ENCODE measurements at regions not wholly inside any gene's neighbourhood (a gene's known extent, or its start where the extent isn't known, plus 50 kb on each side); places are given as distances from the start of the nearest gene placed in this dataset.

- Histone ChIP-seq H3K36me3 (ENCODE audit: control insufficient read depth in 2 of 2, extremely low read depth in 1 of 2, insufficient read depth in 2 of 2, low read length in 2 of 2) (no peaks in the 10 kb centered on the region), H3K4me2 (ENCODE audit: control insufficient read depth, extremely low read depth, insufficient read depth, low read depth, low read length) (no peak overlapping the region), H3K4me1 (ENCODE audit: control insufficient read depth, extremely low read depth, insufficient read depth, low read length) (no peaks in the 10 kb centered on the region), H3K4me3 (ENCODE audit: control insufficient read depth in 2 of 3, extremely low read depth in 1 of 3, insufficient read depth in 2 of 3, low read depth in 1 of 3, low read length in 3 of 3) (no peak overlapping the region), H3K27me3 (ENCODE audit: control insufficient read depth, extremely low read depth, insufficient read depth, low read length) (no peaks in the 10 kb centered on the region), H3K9me1 (ENCODE audit: control insufficient read depth, extremely low read depth, insufficient read depth, low read length) (no peaks in the 10 kb centered on the region), H3K79me2 (ENCODE audit: control insufficient read depth, insufficient read depth, low read length) (no peaks in the 10 kb centered on the region), H2AFZ (ENCODE audit: control insufficient read depth, low read length) (no peak overlapping the region), H3K9me3 (ENCODE audit: control insufficient read depth, low read depth, low read length) (no peaks in the 10 kb centered on the region), H3K27ac (ENCODE audit: control insufficient read depth, insufficient read depth, low read length) (no peak overlapping the region), H3K9ac (ENCODE audit: control insufficient read depth, extremely low read depth, insufficient read depth, low read length) (no peak overlapping the region), H4K20me1 (ENCODE audit: control insufficient read depth, extremely low read depth, insufficient read depth, low read length) (no peaks in the 10 kb centered on the region)
- FAIRE-seq (no peak), DNase-seq (ENCODE audit: low read depth, low spot score) (no peak)
- dilution Hi-C loops (cut with MboI; ENCODE audit: extremely low pct_ligation_motif_present, low sequenced_read_pairs) = no loop called here
- no peak for TF ChIP-seq EZH2 (IDR thresholded peaks at IDR 0.05; ENCODE audit: low read length)
- TF ChIP-seq CTCF (optimal IDR thresholded peaks at IDR 0.05 in 1 of 3, IDR thresholded peaks at IDR 0.05 in 1 of 3, conservative IDR thresholded peaks at IDR 0.05 in 1 of 3; ENCODE audit: extremely low read depth in 1 of 3, insufficient read depth in 2 of 3, low read length in 3 of 3) = no peak
Observed at GRCh38 chr1:96011606-96012005, 710.0 kb upstream of the PTBP2 start.

DNA sequence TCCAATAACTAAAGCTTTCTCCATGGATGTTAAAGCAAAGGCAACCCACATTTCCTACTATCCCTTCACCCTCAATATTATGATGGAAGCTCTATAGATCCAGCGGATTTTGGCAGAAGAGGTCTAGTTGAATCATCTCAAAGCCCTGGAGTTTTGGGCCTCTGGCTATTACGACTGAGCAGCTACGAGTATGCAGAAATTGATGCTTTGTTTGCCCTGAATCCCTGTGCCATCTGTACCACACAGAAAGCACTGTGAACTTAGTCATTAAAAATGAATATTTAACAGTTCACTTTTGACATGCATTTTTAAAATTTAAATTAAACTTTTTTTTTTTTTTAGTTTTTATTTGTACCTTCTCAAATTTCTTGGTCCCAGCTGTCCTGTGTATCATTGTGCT lies 705.4 kb upstream of the PTBP2 start:
- H3K9me3 ChIP-seq (ENCODE audit: control insufficient read depth, low read depth, low read length) = no peaks in the 10 kb centered on the region
- H3K9me1 ChIP-seq (ENCODE audit: control insufficient read depth, extremely low read depth, insufficient read depth, low read length) = no peaks in the 10 kb centered on the region
- DNase-seq (ENCODE audit: low read depth, low spot score) (no peak), FAIRE-seq (no peak)
- dilution Hi-C loops (cut with MboI; ENCODE audit: extremely low pct_ligation_motif_present, low sequenced_read_pairs) = no loop called here
- H4K20me1 ChIP-seq (ENCODE audit: control insufficient read depth, extremely low read depth, insufficient read depth, low read length) = no peaks in the 10 kb centered on the region
- no peak overlapping the region for H3K27ac ChIP-seq (ENCODE audit: control insufficient read depth, insufficient read depth, low read length)
- TF ChIP-seq CTCF (optimal IDR thresholded peaks at IDR 0.05 in 1 of 3, IDR thresholded peaks at IDR 0.05 in 1 of 3, conservative IDR thresholded peaks at IDR 0.05 in 1 of 3; ENCODE audit: extremely low read depth in 1 of 3, insufficient read depth in 2 of 3, low read length in 3 of 3) = no peak
- TF ChIP-seq EZH2 (IDR thresholded peaks at IDR 0.05; ENCODE audit: low read length) = no peak
- H3K4me3 ChIP-seq (ENCODE audit: control insufficient read depth in 2 of 3, extremely low read depth in 1 of 3, insufficient read depth in 2 of 3, low read depth in 1 of 3, low read length in 3 of 3) = no peak overlapping the region
- no peaks in the 10 kb centered on the region for H3K27me3 ChIP-seq (ENCODE audit: control insufficient read depth, extremely low read depth, insufficient read depth, low read length)
- no peaks in the 10 kb centered on the region for H3K36me3 ChIP-seq (ENCODE audit: control insufficient read depth in 2 of 2, extremely low read depth in 1 of 2, insufficient read depth in 2 of 2, low read length in 2 of 2)
- H3K79me2 ChIP-seq (ENCODE audit: control insufficient read depth, insufficient read depth, low read length) = no peaks in the 10 kb centered on the region
- H3K4me2 ChIP-seq (ENCODE audit: control insufficient read depth, extremely low read depth, insufficient read depth, low read depth, low read length) = no peak overlapping the region
- H3K9ac ChIP-seq (ENCODE audit: control insufficient read depth, extremely low read depth, insufficient read depth, low read length) = no peak overlapping the region
- no peak overlapping the region for H2AFZ ChIP-seq (ENCODE audit: control insufficient read depth, low read length)
- H3K4me1 ChIP-seq (ENCODE audit: control insufficient read depth, extremely low read depth, insufficient read depth, low read length) = no peaks in the 10 kb centered on the region

Data from keratinocyte (primary cell).